K562 (cell line): ENCODE measurements at regions not wholly inside any gene's neighbourhood (a gene's known extent, or its start where the extent isn't known, plus 50 kb on each side); places are given as distances from the start of the nearest gene placed in this dataset.

Source experiments
- ATAC-seq: fragments of 200-7000 bp; cut with Tn5 transposase; 3 replicates; pipeline ENCODE4 v1.9.1; 2020; ENCODE audit warnings: moderate library complexity
- BruUV-seq: library from RNA; stranded (reverse); fragments of 400-500 nt; replicated peaks from 2 replicates; lab custom pipeline; 2021; lab: Mats Ljungman, UMichigan
- CTCF ChIA-PET: fragments of 300-600 bp; formaldehyde crosslinking; extraction: SDS; loops from one replicate; lab custom pipeline; 2021; ENCODE audit warnings: low intra/inter-chr PET ratio; lab: Yijun Ruan, JAX
- POLR2A ChIA-PET: fragments of 300-600, 350-650 bp; sonication (Branson Sonifier 250); formaldehyde crosslinking; extraction: SDS; loops from one replicate; lab custom pipeline; 2021; ENCODE audit warnings: antibody characterized with exemption, inconsistent platforms; lab: Yijun Ruan, JAX
- DNase-seq, 4 experiments: peaks; one replicate each; pipeline versions ENCODE4 v3.0.0 to v3.0.0-alpha.2; 2011 to 2018; ENCODE audit warnings: low spot score in 3 of 4, mixed read lengths in 3 of 4; ENCODE audit errors: extremely low read depth in 1 of 4
- FAIRE-seq: peaks from 2 replicates; lab custom pipeline; 2011; peaks lifted over from hg19 to GRCh38; lab: Jason Lieb, UNC
- H2AFZ ChIP-seq: 2 replicates; pipeline ENCODE4 v1.6.0; 2011; ENCODE audit warnings: low read depth, low read length, control low read depth, inconsistent platforms
- H3K27ac ChIP-seq: fragments of 200-600 bp; 3 replicates; pipeline ENCODE4 v1.8.0; 2011; ENCODE audit warnings: low read depth, mild to moderate bottlenecking, control low read depth, inconsistent platforms, low read length, moderate library complexity, mixed read lengths; ENCODE audit errors: extremely low read depth
- H3K27me3 ChIP-seq, 2 experiments: fragments of 300-600 bp in 1 of 2; 2 replicates in 1 of 2; 3 replicates in 1 of 2; pipeline versions ENCODE4 v1.6.0 to v1.8.0; 2011; ENCODE audit warnings: inconsistent platforms in 2 of 2, low read length in 2 of 2, mild to moderate bottlenecking in 1 of 2, mixed read lengths in 1 of 2, moderate library complexity in 1 of 2; ENCODE audit not compliant: control insufficient read depth in 2 of 2, insufficient read depth in 2 of 2
- H3K36me3 ChIP-seq: fragments of 300-600 bp; 3 replicates; pipeline ENCODE4 v1.8.0; 2011; ENCODE audit warnings: mild to moderate bottlenecking, low read length, inconsistent platforms; ENCODE audit not compliant: control insufficient read depth, insufficient read depth
- H3K4me1 ChIP-seq, 2 experiments: fragments of 200-600 bp in 1 of 2; replicated peaks in 1 of 2; 2 replicates in 1 of 2; 3 replicates in 1 of 2; pipeline versions ENCODE4 v1.5.1 to v1.8.0; 2011; ENCODE audit warnings: inconsistent platforms in 2 of 2, low read length in 2 of 2, mild to moderate bottlenecking in 1 of 2, mixed read lengths in 1 of 2, moderate library complexity in 1 of 2; ENCODE audit not compliant: control insufficient read depth in 2 of 2, insufficient read depth in 2 of 2
- H3K4me2 ChIP-seq: 2 replicates; pipeline ENCODE4 v1.6.1; 2011; ENCODE audit warnings: low read length, control low read depth, inconsistent platforms, mixed read lengths; ENCODE audit not compliant: insufficient read depth
- H3K4me3 ChIP-seq: fragments of 200-600 bp; sonication (generic), shearing (Covaris generic); 2 replicates; pipeline ENCODE4 v1.5.1; 2016; ENCODE audit warnings: control low read depth, inconsistent platforms
- H3K79me2 ChIP-seq: fragments of 200-600 bp; 3 replicates; pipeline ENCODE4 v1.8.0; 2011; ENCODE audit warnings: low read length, inconsistent platforms; ENCODE audit not compliant: control insufficient read depth, insufficient read depth
- H3K9ac ChIP-seq, 2 experiments: 2 replicates each; pipeline versions ENCODE4 v1.6.0 to v1.6.1; 2011; ENCODE audit warnings: low read depth in 2 of 2, low read length in 2 of 2, control low read depth in 1 of 2, inconsistent platforms in 1 of 2, mild to moderate bottlenecking in 1 of 2, mixed read lengths in 1 of 2; ENCODE audit not compliant: insufficient read depth in 1 of 2
- H3K9me1 ChIP-seq: one replicate; pipeline ENCODE4 v1.6.0; 2011; ENCODE audit warnings: inconsistent platforms, mild to moderate bottlenecking, low read length, moderate library complexity; ENCODE audit not compliant: control insufficient read depth, insufficient read depth
- H3K9me3 ChIP-seq: replicated peaks from 2 replicates; pipeline ENCODE4 v1.5.1; 2011; ENCODE audit warnings: low read depth, low read length, inconsistent platforms; ENCODE audit not compliant: control insufficient read depth, insufficient read depth
- H4K20me1 ChIP-seq: replicated peaks from 2 replicates; pipeline ENCODE4 v1.6.1; 2011; ENCODE audit warnings: low read length, inconsistent platforms, mixed read lengths; ENCODE audit not compliant: control insufficient read depth, insufficient read depth
- CHD2 ChIP-seq: IDR thresholded peaks from 2 replicates; pipeline ENCODE4 v1.6.1; 2011; ENCODE audit warnings: low read depth, low read length
- COPS2 ChIP-seq: fragments of 450-650 bp; conservative IDR thresholded peaks from 2 replicates; pipeline ENCODE4 v1.6.1; 2016; ENCODE audit warnings: mild to moderate bottlenecking, moderate library complexity
- FOXK2 ChIP-seq, 2 experiments: fragments of 450-650 bp; IDR thresholded peaks in 1 of 2; conservative IDR thresholded peaks in 1 of 2; 2 replicates each; pipeline ENCODE4 v1.6.1; 2016; ENCODE audit warnings: low read depth in 2 of 2, mild to moderate bottlenecking in 1 of 2
- FOXP1 ChIP-seq: sonication (generic); formaldehyde crosslinking; IDR thresholded peaks from 2 replicates; pipeline ENCODE4 v1.8.0; 2022; ENCODE audit warnings: mild to moderate bottlenecking, missing genetic modification reagents
- ILF3 ChIP-seq: fragments of 450-650 bp; IDR thresholded peaks from 2 replicates; pipeline ENCODE4 v1.6.1; 2018; ENCODE audit warnings: antibody characterized with exemption, mild to moderate bottlenecking, moderate library complexity, borderline replicate concordance
- KDM5B ChIP-seq: fragments of 200-600 bp; sonication (generic); IDR thresholded peaks from 2 replicates; pipeline ENCODE4 v1.6.1; 2012; ENCODE audit warnings: low read depth, mild to moderate bottlenecking, moderate library complexity, low read length, control low read depth, inconsistent platforms; ENCODE audit not compliant: insufficient replicate concordance
- MCM5 ChIP-seq: fragments of 450-650 bp; IDR thresholded peaks from 2 replicates; pipeline ENCODE4 v1.6.1; 2016; ENCODE audit warnings: low read depth
- MEF2A ChIP-seq: IDR thresholded peaks from 2 replicates; pipeline ENCODE4 v1.6.1; 2011; ENCODE audit warnings: low read depth, mild to moderate bottlenecking, low read length, moderate library complexity; ENCODE audit not compliant: control insufficient read depth
- MIER1 ChIP-seq: fragments of 450-650 bp; IDR thresholded peaks from 2 replicates; pipeline ENCODE4 v1.6.1; 2016; ENCODE audit warnings: antibody characterized with exemption, mild to moderate bottlenecking, low read depth
- NCOA4 ChIP-seq: fragments of 450-650 bp; IDR thresholded peaks from 2 replicates; pipeline ENCODE4 v1.6.1; 2018; ENCODE audit warnings: mild to moderate bottlenecking; ENCODE audit not compliant: partially characterized antibody
- PRMT5 ChIP-seq: sonication (generic); formaldehyde crosslinking; IDR thresholded peaks from 2 replicates; pipeline ENCODE4 v1.5.0; 2020; ENCODE audit warnings: missing genetic modification reagents
- SMARCA4 ChIP-seq: fragments of 450-650 bp; IDR thresholded peaks from 2 replicates; pipeline ENCODE4 v1.6.1; 2016
- ZBTB8A ChIP-seq: fragments of 450-650 bp; IDR thresholded peaks from 2 replicates; pipeline ENCODE4 v1.6.1; 2018; ENCODE audit warnings: mild to moderate bottlenecking, moderate library complexity; ENCODE audit not compliant: partially characterized antibody
- ZFP30 ChIP-seq: fragments of 250-450 bp; sonication (Bioruptor Pico); IDR thresholded peaks from 2 replicates; pipeline ENCODE4 v1.8.0; 2022; ENCODE audit warnings: moderate library complexity, mild to moderate bottlenecking, inconsistent platforms, borderline replicate concordance
- ZNF696 ChIP-seq: fragments of 250-450 bp; sonication (Bioruptor Pico); conservative IDR thresholded peaks from 2 replicates; pipeline ENCODE4 v1.4.0; 2020; ENCODE audit warnings: mild to moderate bottlenecking, moderate library complexity
- WGBS: fragments of 100-300 bp; shearing (Covaris generic); methylation state at CpG from one replicate; pipeline ENCODE4 v1.1.6; 2016; ENCODE audit warnings: low coverage, mixed read lengths; ENCODE audit not compliant: insufficient coverage; ENCODE audit errors: missing lambda C conversion rate; 5-methylcytosine and 5-hydroxymethylcytosine counted together
- in situ Hi-C: fragments of 300-500 bp; cut with MboI; formaldehyde crosslinking; loops from 4 replicates; pipeline ENCODE4 v1.15.0; 2018; ENCODE audit warnings: inconsistent platforms, mixed read lengths
- intact Hi-C: fragments of 100-400 bp; cut with micrococcal nuclease; formaldehyde crosslinking; loops from 2 replicates; pipeline ENCODE4 v1.14.2; 2022
- TF ChIP-seq, protein P1 (sequence below): sonication (generic); formaldehyde crosslinking; IDR thresholded peaks from 2 replicates; pipeline ENCODE4 v1.8.0; 2022; ENCODE audit warnings: mild to moderate bottlenecking, missing genetic modification reagents
- TF ChIP-seq, protein P2 (sequence below): sonication (generic); formaldehyde crosslinking; IDR thresholded peaks from 2 replicates; pipeline ENCODE4 v1.8.0; 2022; ENCODE audit warnings: mild to moderate bottlenecking, missing genetic modification reagents
- TF ChIP-seq, protein P3 (sequence below): sonication (generic); formaldehyde crosslinking; IDR thresholded peaks from 2 replicates; pipeline ENCODE4 v1.8.0; 2022; ENCODE audit warnings: mild to moderate bottlenecking, missing genetic modification reagents

DNA sequence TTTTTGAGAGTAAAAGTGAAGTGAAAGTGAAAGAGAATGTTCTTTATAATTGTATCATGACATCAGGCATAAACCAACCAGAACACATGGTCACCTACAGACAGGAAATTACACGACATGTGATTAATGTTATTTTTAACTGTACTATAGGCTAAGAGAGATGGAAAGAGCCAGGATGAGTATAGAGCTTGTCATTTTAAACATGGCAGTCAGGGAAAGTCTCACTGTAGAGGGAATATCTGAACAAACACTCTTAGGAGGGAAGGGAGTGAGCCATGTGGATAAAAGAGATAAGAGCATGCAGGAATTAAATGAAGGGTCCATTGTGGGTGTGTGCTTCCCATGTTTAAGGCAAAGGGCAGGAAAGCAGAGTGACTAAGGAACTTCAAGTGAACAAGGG, 599.1 kb upstream of the FAT3 start (continued):
- TF ChIP-seq, protein P1, sequence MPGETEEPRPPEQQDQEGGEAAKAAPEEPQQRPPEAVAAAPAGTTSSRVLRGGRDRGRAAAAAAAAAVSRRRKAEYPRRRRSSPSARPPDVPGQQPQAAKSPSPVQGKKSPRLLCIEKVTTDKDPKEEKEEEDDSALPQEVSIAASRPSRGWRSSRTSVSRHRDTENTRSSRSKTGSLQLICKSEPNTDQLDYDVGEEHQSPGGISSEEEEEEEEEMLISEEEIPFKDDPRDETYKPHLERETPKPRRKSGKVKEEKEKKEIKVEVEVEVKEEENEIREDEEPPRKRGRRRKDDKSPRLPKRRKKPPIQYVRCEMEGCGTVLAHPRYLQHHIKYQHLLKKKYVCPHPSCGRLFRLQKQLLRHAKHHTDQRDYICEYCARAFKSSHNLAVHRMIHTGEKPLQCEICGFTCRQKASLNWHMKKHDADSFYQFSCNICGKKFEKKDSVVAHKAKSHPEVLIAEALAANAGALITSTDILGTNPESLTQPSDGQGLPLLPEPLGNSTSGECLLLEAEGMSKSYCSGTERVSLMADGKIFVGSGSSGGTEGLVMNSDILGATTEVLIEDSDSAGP (CRISPR knock-in tag) = no peak
- no peak for TF ChIP-seq CHD2
- no peak for TF ChIP-seq MCM5
- no peak for TF ChIP-seq ZBTB8A
- TF ChIP-seq MEF2A = no peak
- TF ChIP-seq SMARCA4 = peak; percentile 70; the same call in 1 of the 2 replicates
- TF ChIP-seq, protein P2, sequence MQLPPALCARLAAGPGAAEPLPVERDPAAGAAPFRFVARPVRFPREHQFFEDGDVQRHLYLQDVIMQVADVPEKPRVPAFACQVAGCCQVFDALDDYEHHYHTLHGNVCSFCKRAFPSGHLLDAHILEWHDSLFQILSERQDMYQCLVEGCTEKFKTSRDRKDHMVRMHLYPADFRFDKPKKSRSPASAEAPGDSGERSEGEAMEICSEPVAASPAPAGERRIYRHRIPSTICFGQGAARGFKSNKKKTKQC = no peak
- no peak for TF ChIP-seq ILF3
- TF ChIP-seq NCOA4 = no peak
- no peak for TF ChIP-seq COPS2

DNA sequence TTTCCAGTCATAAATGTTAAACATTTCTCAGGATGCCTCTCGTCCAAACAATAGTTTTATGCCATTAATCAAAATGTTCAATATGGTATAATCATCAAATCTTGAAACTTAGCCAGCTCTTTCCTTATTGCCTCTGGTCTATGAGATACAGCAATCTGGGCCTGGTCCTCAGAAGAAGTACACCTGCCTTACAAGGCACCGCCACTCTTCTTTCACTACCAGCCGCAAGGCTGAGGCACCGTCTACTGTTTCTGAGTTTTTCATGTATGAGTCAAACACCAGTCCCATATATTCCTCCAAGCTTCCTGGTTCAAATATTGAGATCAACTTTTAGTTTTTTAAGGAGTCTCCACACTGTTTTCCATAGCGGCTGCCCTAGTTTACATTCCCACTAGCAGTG, 600.6 kb upstream of the FAT3 start:
- ChIA-PET CTCF (no interaction called here), POLR2A (no interaction called here)
- H3K4me1 ChIP-seq = no peaks in the 10 kb centered on the region; a peak in 1 of 5 replicates
- H4K20me1 ChIP-seq = no peaks in the 10 kb centered on the region
- H3K9ac ChIP-seq = no peak overlapping the region
- BruUV-seq = no TSS peak
- H3K9me3 ChIP-seq = no peaks in the 10 kb centered on the region
- H3K36me3 ChIP-seq = no peaks in the 10 kb centered on the region
- ATAC-seq (no peak), DNase-seq (no peak), FAIRE-seq (no peak)
- intact Hi-C loops = no loop called here
- H3K27me3 ChIP-seq = no peaks in the 10 kb centered on the region
- H3K4me3 ChIP-seq = no peak overlapping the region
- no peaks in the 10 kb centered on the region for H3K9me1 ChIP-seq
- H3K79me2 ChIP-seq = no peaks in the 10 kb centered on the region
- no peak overlapping the region for H3K4me2 ChIP-seq
- WGBS = 17% methylated on average over 5 of the region's 5 CpGs
- H3K27ac ChIP-seq = no peak overlapping the region
- in situ Hi-C loops = no loop called here
- no peak overlapping the region for H2AFZ ChIP-seq
- TF ChIP-seq, protein P3, sequence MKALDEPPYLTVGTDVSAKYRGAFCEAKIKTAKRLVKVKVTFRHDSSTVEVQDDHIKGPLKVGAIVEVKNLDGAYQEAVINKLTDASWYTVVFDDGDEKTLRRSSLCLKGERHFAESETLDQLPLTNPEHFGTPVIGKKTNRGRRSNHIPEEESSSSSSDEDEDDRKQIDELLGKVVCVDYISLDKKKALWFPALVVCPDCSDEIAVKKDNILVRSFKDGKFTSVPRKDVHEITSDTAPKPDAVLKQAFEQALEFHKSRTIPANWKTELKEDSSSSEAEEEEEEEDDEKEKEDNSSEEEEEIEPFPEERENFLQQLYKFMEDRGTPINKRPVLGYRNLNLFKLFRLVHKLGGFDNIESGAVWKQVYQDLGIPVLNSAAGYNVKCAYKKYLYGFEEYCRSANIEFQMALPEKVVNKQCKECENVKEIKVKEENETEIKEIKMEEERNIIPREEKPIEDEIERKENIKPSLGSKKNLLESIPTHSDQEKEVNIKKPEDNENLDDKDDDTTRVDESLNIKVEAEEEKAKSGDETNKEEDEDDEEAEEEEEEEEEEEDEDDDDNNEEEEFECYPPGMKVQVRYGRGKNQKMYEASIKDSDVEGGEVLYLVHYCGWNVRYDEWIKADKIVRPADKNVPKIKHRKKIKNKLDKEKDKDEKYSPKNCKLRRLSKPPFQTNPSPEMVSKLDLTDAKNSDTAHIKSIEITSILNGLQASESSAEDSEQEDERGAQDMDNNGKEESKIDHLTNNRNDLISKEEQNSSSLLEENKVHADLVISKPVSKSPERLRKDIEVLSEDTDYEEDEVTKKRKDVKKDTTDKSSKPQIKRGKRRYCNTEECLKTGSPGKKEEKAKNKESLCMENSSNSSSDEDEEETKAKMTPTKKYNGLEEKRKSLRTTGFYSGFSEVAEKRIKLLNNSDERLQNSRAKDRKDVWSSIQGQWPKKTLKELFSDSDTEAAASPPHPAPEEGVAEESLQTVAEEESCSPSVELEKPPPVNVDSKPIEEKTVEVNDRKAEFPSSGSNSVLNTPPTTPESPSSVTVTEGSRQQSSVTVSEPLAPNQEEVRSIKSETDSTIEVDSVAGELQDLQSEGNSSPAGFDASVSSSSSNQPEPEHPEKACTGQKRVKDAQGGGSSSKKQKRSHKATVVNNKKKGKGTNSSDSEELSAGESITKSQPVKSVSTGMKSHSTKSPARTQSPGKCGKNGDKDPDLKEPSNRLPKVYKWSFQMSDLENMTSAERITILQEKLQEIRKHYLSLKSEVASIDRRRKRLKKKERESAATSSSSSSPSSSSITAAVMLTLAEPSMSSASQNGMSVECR = no peak
- TF ChIP-seq MIER1 = no peak
- no peak for TF ChIP-seq FOXP1 (CRISPR knock-in tag)
- TF ChIP-seq ZFP30 (CRISPR knock-in tag) = no peak
- no peak for TF ChIP-seq KDM5B
- no peak for TF ChIP-seq PRMT5 (CRISPR knock-in tag)
- TF ChIP-seq ZNF696 (CRISPR knock-in tag) = no peak
- TF ChIP-seq FOXK2 (conservative IDR thresholded peaks at IDR 0.05 in 1 of 2, IDR thresholded peaks at IDR 0.05 in 1 of 2; ENCODE audit: low read depth in 2 of 2) = no peak
